RPMI7951 (cell line): ENCODE measurements at regions not wholly inside any gene's neighbourhood (a gene's known extent, or its start where the extent isn't known, plus 50 kb on each side); places are given as distances from the start of the nearest gene placed in this dataset.
"Not testable (repeated sequence)": the region's sequence is repeated elsewhere in the genome, so short reads cannot be mapped to it uniquely, and the experiment has no call there.

Experiments used
- DNase-seq: peaks from one replicate; pipeline ENCODE4 v3.0.0-alpha.2; 2012; ENCODE audit warnings: low read depth

GRCh38 chr13:53382008-53382407, 353.4 kb downstream of the OLFM4 start:
- DNase-seq: no peak

- no peak for DNase-seq
These were observed 369.4 kb downstream of the OLFM4 start for GRCh38 chr13:53398051-53398450.

DNA sequence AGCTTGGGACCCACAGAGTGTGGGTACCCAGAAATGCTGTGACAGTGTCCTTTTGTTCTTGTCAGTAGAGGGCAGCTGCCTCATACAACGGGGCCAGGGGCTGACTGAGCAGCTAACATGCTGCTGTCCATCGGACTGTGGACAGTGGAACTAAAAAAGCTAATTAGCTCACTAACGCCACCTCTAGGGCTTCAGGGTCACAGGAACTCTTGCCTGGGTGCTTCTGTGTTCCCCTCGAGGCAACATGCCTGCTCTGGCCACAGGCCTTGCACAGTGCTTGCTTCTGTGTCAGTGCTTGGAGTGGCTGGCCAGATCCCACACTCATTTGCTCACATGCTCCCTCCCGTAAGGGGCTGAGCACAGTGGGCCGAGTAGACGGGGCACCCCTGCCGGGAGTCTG, 377.0 kb downstream of the OLFM4 start:
- DNase-seq: no peak

- DNase-seq: no peak
These were observed 379.7 kb downstream of the OLFM4 start for GRCh38 chr13:53408306-53408705.

GRCh38 chr13:53408847-53409568, 380.4 kb downstream of the OLFM4 start:
- DNase-seq: no peak

GRCh38 chr13:53411463-53411862, 382.9 kb downstream of the OLFM4 start:
- DNase-seq: no peak

- no peak for DNase-seq
These were observed 386.5 kb downstream of the OLFM4 start for GRCh38 chr13:53415135-53415534.

GRCh38 chr13:53417601-53418000, 389.0 kb downstream of the OLFM4 start:
- DNase-seq: no peak

DNA sequence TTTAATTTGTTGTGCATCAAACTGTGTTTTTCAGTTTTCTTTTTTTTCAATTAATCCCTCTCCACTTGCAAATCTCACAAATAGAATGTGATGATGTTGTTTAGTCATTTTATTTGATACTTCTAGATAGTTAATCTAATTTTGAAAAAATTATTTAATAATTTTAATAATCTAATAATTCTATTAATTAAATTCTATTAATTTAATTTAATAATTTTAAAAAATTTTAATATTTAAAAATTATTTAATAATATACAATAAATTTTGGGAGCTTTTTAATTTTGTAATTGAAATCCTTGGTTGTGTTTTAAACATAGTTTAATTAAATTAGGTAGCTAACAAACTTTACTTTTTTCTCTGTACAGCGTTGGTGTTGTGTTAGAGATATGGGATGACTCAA, 393.8 kb downstream of the OLFM4 start:
- DNase-seq: no peak

DNA sequence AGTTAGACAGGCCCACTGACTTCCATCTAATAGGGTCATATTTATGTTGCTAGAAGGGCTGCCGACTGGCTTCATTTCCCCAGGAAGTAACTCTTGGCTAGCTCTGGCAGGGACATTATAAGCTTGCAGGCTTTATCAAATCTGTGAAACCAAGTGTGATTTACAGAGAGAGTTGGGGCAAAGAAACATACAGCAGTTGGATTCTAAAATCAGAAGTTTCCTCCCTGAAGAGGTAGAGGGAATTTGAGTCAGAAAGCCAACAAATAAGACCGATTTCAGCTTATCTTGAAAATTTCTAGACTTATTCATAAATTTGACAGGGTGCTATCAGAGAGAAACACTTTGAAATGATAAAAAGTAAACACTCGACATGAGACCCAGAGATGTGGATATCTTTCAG, 407.8 kb downstream of the OLFM4 start:
- DNase-seq: no peak

DNA sequence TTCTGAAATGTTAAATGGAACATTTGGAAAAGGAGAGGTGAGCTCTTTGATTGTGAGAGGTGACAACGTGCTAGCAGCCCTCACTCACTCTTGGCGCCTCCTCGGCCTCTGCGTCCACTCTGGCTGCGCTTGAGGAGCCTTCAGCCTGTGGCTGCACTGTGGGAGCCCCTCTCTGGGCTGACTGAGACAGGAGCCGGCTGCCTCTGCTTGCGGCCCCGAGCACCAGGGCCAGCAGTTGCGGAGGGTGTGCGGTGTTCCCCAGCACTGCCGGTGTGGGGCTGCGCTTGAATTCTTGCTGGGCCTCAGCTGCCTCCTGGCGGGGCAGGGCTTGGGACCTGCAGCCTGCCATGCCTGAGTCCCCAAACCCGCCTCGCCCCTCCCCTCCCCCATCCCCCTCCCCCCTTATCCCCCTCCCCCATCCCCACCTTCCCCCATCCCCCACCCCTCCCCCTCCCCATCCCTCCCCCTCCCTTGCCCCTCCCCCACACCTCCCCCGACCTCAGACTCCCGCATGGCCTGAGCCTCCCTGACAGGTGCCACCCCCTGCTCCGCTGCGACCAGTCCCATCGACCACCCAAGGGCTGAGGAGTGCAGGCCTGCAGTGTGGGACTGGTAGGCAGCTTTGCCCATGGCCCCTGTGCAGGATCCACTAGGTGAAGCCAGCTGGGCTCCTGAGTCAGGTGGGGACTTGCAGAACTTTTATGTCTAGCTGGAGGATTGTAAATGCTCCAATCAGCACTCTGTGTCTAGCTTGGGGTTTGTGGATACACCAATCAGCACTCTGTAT, 411.0 kb downstream of the OLFM4 start:
- DNase-seq: no peak

DNA sequence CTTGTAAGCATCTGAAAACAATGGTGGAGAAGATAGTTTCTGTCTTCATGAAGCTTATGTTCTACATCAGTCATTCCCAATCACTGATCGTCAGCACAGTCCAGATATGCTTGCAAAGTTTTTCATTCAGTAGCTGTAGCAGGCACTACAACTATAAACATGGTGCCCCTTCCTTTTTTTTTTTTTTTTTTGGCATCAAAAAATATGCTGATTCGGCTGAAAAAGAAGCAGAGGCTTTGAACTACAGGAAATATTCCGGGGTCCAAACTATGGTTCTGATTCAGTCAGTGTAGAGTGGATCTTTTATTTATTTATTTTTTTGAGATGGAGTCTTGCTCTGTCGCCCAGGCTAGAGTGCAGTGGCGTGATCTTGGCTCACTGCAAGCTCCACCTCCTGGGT, 414.4 kb downstream of the OLFM4 start:
- DNase-seq: no peak

DNA sequence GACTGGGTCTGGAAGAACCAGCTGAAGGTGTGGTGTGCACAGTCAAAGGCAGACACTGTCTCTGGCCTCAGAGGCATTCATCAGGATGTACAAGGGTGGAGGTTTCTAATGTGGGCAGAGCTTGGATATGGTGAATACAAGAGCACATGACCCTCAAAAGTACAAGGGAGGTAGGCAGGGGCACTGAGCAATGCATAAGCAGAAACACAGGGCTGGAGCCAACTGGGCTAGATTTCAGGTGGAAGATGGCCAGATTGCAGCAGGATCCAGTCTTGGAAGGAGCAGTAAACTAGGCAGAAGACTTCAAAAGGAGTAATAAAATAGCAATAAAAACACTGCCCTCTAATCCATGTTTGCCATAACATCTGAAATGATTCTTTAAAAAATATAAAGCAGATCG, 417.1 kb downstream of the OLFM4 start:
- DNase-seq: no peak

GRCh38 chr13:53447456-53447855, 418.8 kb downstream of the OLFM4 start:
- DNase-seq: no peak

- no peak for DNase-seq
These were observed 419.2 kb downstream of the OLFM4 start for GRCh38 chr13:53447863-53448262.

- not testable (repeated sequence) for DNase-seq
These were observed 423.7 kb downstream of the OLFM4 start for GRCh38 chr13:53452263-53452808.

GRCh38 chr13:53460796-53461195, 432.2 kb downstream of the OLFM4 start:
- DNase-seq: no peak

DNA sequence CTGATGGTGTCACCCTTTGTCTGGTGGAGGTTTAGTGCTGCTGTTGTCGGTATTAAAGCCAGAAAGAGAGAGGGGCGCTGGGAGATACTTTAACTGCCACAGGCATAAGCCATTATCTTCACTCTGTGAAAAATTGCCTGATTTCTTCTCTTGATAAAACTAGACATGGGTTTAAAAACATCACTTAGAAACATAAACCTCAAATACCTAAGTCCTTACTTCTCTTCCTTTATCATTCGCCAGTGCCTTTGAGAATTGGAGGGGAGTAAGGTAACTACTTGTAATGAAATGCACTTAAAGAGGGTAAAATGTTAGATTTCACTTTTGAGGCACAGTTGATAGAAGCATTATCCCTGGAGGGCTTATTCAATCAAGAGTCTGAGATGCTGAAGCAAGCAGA, 434.5 kb downstream of the OLFM4 start:
- DNase-seq: no peak

- DNase-seq: no peak
These were observed 438.0 kb downstream of the OLFM4 start for GRCh38 chr13:53466576-53466975.

DNA sequence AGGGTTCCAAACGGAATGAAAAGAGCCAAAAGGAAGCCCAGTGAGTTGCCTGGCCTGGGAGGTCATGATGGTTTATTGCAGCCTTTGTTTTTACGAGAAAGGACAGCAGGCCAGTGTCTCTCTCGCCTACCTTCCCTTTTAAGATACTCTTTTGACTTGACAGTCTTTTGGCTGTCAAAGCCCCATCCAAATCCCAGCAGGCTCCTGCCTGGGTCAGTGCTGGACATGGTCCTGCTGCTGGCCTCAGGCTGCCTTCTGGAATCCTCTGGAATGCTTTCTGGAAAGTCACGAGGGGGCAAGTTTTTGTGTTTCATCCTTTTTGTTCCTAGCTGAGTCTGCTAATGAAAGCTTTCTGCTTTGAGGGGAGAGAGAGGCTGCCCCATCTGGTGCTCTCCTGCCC, 444.8 kb downstream of the OLFM4 start:
- no peak for DNase-seq

- no peak for DNase-seq
These were observed 446.3 kb downstream of the OLFM4 start for GRCh38 chr13:53474878-53475277.

DNA sequence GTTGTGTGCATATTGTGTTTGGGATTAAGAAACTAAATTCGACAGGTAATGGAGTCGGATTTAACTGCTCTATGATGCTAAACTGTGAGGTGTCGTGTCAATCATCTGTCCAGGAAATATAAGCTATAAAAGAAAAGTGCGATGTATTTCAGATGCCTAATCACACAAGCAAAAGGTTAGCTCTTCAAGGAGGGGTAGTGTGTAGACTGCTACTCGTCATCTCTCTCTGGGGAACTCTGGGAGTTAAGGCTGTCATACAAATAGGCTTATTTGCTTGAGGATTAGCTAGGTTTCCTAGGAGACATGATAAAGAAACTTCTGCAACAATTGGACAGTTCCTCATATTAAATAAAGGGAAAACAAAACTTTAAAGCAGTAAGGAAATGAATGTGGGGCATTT, 462.1 kb downstream of the OLFM4 start:
- DNase-seq: no peak

DNA sequence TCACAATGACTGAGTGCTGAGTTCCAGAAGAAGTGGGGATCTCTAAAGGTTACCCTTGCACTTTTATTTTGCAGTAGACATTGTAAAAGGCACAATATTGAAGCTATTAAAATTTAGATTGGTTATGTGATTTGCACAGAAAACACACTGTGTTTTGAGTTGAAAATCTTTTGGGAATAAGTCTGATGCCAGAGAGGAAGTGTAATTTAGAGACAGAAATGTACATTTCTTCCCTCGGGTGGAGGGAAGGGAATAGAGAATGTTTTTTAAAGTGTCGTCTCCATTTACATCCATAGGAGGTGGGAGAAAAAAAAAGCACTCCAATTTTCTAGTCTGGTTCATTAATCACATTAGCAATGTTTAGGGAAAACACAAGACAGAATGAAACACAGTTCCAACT, 465.8 kb downstream of the OLFM4 start:
- DNase-seq: no peak
